GM23338 (cell line): ENCODE measurements at regions not wholly inside any gene's neighbourhood (a gene's known extent, or its start where the extent isn't known, plus 50 kb on each side); places are given as distances from the start of the nearest gene placed in this dataset.

Source experiments
- ATAC-seq: fragments of 200-7000 bp; cut with Tn5 transposase; 3 replicates; pipeline ENCODE4 v1.9.1; 2020
- DNase-seq: peaks from one replicate; pipeline ENCODE4 v3.0.0-alpha.2; 2015; ENCODE audit warnings: low spot score
- H2AFZ ChIP-seq: fragments of 200-600 bp; sonication (generic); 2 replicates; pipeline ENCODE4 v1.8.0; 2016; ENCODE audit warnings: antibody characterized with exemption, mild to moderate bottlenecking, moderate library complexity
- H3F3A ChIP-seq: fragments of 200-600 bp; sonication (generic); replicated peaks from 2 replicates; pipeline ENCODE4 v1.8.0; 2017; ENCODE audit warnings: antibody characterized with exemption, mixed run types, low read depth
- H3K27ac ChIP-seq: fragments of 200-600 bp; sonication (generic); 2 replicates; pipeline ENCODE4 v1.6.1; 2016; ENCODE audit warnings: low read depth
- H3K27me3 ChIP-seq: fragments of 200-600 bp; sonication (generic); 2 replicates; pipeline ENCODE4 v1.8.0; 2016; ENCODE audit warnings: mild to moderate bottlenecking, mixed run types, moderate library complexity; ENCODE audit not compliant: insufficient read depth
- H3K36me3 ChIP-seq: fragments of 200-600 bp; sonication (generic); 2 replicates; pipeline ENCODE4 v1.8.0; 2016; ENCODE audit warnings: mild to moderate bottlenecking; ENCODE audit not compliant: insufficient read depth
- H3K4me1 ChIP-seq: fragments of 200-600 bp; sonication (generic); 2 replicates; pipeline ENCODE4 v1.8.0; 2016; ENCODE audit warnings: mild to moderate bottlenecking, moderate library complexity; ENCODE audit not compliant: insufficient read depth
- H3K4me2 ChIP-seq: fragments of 200-600 bp; sonication (generic); 2 replicates; pipeline ENCODE4 v1.7.1; 2017; ENCODE audit warnings: mixed run types
- H3K4me3 ChIP-seq: fragments of 200-600 bp; sonication (generic); 2 replicates; pipeline ENCODE4 v1.6.1; 2016; ENCODE audit warnings: mixed run types
- H3K79me2 ChIP-seq: fragments of 200-600 bp; sonication (generic); replicated peaks from 2 replicates; pipeline ENCODE4 v1.8.0; 2017; ENCODE audit warnings: mild to moderate bottlenecking; ENCODE audit not compliant: insufficient read depth
- H3K9me2 ChIP-seq: fragments of 200-600 bp; sonication (generic); 2 replicates; pipeline ENCODE4 v1.8.0; 2017; ENCODE audit not compliant: insufficient read depth
- H4K20me1 ChIP-seq: fragments of 200-600 bp; sonication (generic); replicated peaks from 2 replicates; pipeline ENCODE4 v1.8.0; 2017; ENCODE audit warnings: mild to moderate bottlenecking; ENCODE audit not compliant: insufficient read depth
- H3K27ac Mint-ChIP-seq: 2 replicates; pipeline ENCODE4 v1.8.0; 2020; ENCODE audit warnings: inconsistent platforms, mild to moderate bottlenecking, moderate library complexity, mixed read lengths
- H3K27me3 Mint-ChIP-seq: 3 replicates; pipeline ENCODE4 v1.8.0; 2022; ENCODE audit warnings: low read depth, mild to moderate bottlenecking, moderate library complexity, mixed read lengths, inconsistent platforms; ENCODE audit not compliant: insufficient read depth, poor library complexity
- H3K36me3 Mint-ChIP-seq: 3 replicates; pipeline ENCODE4 v1.8.0; 2021; ENCODE audit warnings: low read depth, mild to moderate bottlenecking, inconsistent platforms, moderate library complexity, mixed read lengths
- H3K4me1 Mint-ChIP-seq: 3 replicates; pipeline ENCODE4 v1.8.0; 2020; ENCODE audit warnings: mild to moderate bottlenecking, inconsistent platforms, mixed read lengths
- H3K4me3 Mint-ChIP-seq: 3 replicates; pipeline ENCODE4 v1.8.0; 2021; ENCODE audit warnings: moderate library complexity, mild to moderate bottlenecking, inconsistent platforms, mixed read lengths
- H3K9me3 Mint-ChIP-seq: 3 replicates; pipeline ENCODE4 v1.8.0; 2020; ENCODE audit warnings: moderate library complexity, mild to moderate bottlenecking, inconsistent platforms, mixed read lengths
- CREB1 ChIP-seq: fragments of 250-450 bp; sonication (Bioruptor Pico); IDR thresholded peaks from 2 replicates; pipeline ENCODE4 v1.5.0; 2020; ENCODE audit warnings: low read depth, mild to moderate bottlenecking, moderate library complexity
- CTCF ChIP-seq, 2 experiments: fragments of 200-600 bp in 1 of 2; sonication (generic) in 1 of 2; conservative IDR thresholded peaks; 2 replicates each; pipeline versions ENCODE4 v1.5.1 to v1.6.1; 2016 to 2017; ENCODE audit warnings: antibody characterized with exemption in 2 of 2, low read depth in 2 of 2, mild to moderate bottlenecking in 2 of 2, moderate library complexity in 1 of 2
- EZH2 ChIP-seq: fragments of 200-600 bp; sonication (generic); IDR thresholded peaks from one replicate; pipeline ENCODE4 v1.8.0; 2017; ENCODE audit warnings: antibody characterized with exemption, mild to moderate bottlenecking, low read depth; ENCODE audit not compliant: unreplicated experiment
- EZH2phosphoT487 ChIP-seq: fragments of 200-600 bp; sonication (generic); IDR thresholded peaks from one replicate; pipeline ENCODE4 v1.8.1; 2018; ENCODE audit warnings: antibody characterized with exemption; ENCODE audit not compliant: unreplicated experiment
- JUNB ChIP-seq: IDR thresholded peaks from one replicate; pipeline ENCODE4 v1.6.1; 2016; ENCODE audit warnings: antibody characterized with exemption; ENCODE audit not compliant: unreplicated experiment
- NANOG ChIP-seq: IDR thresholded peaks from 2 replicates; pipeline ENCODE4 v1.6.1; 2016; ENCODE audit warnings: antibody characterized with exemption, borderline replicate concordance
- POLR2AphosphoS5 ChIP-seq: IDR thresholded peaks from 2 replicates; pipeline ENCODE4 v1.6.1; 2016; ENCODE audit warnings: antibody characterized with exemption, low read depth
- REST ChIP-seq: IDR thresholded peaks from one replicate; pipeline ENCODE4 v1.6.1; 2018; ENCODE audit warnings: antibody characterized with exemption; ENCODE audit not compliant: unreplicated experiment
- STAT1 ChIP-seq: IDR thresholded peaks from one replicate; pipeline ENCODE4 v1.6.1; 2016; ENCODE audit warnings: antibody characterized with exemption; ENCODE audit not compliant: unreplicated experiment
- ZNF331 ChIP-seq: fragments of 250-450 bp; sonication (Bioruptor Pico); IDR thresholded peaks from 2 replicates; pipeline ENCODE4 v1.5.0; 2020; ENCODE audit warnings: low read depth, mild to moderate bottlenecking, moderate library complexity
- ZNF462 ChIP-seq: fragments of 250-450 bp; sonication (Bioruptor Pico); IDR thresholded peaks from 2 replicates; pipeline ENCODE4 v1.5.0; 2020; ENCODE audit warnings: mild to moderate bottlenecking, moderate library complexity

GRCh38 chr2:215597577-215597976 is 161.7 kb upstream of the FN1 start:
- peak overlapping the region; percentile 3; the same call in 1 of the 2 replicates for H2AFZ ChIP-seq
- no peaks in the 10 kb centered on the region for H3K36me3 ChIP-seq
- 0 out of 2 replicates have a peak, but pooled peaks cover 4% of the 10 kb centered on the region for H3K4me1 ChIP-seq
- H3K4me3 ChIP-seq = no peak overlapping the region
- no peak overlapping the region for H3K27ac ChIP-seq
- peaks cover 8% of the 10 kb centered on the region; the same call in 1 of the 2 replicates for H3K9me2 ChIP-seq
- Mint-ChIP-seq H3K4me1 (no peaks in the 10 kb centered on the region), H3K9me3 (no peaks in the 10 kb centered on the region), H3K4me3 (no peak overlapping the region), H3K27ac (no peak overlapping the region), H3K36me3 (no peaks in the 10 kb centered on the region), H3K27me3 (no peaks in the 10 kb centered on the region)
- H3K79me2 ChIP-seq = no peaks in the 10 kb centered on the region
- TF ChIP-seq CTCF (conservative IDR thresholded peaks at IDR 0.05; ENCODE audit: low read depth in 2 of 2) (no peak), EZH2 (no peak), JUNB (no peak), EZH2phosphoT487 (no peak), STAT1 (no peak), REST (no peak), ZNF331 (CRISPR knock-in tag) (no peak), CREB1 (no peak)
- no peak overlapping the region for H3K4me2 ChIP-seq
- no peaks in the 10 kb centered on the region for H3K27me3 ChIP-seq
- DNase-seq (no peak), ATAC-seq (no peak)
- no peaks in the 10 kb centered on the region for H3F3A ChIP-seq
- H4K20me1 ChIP-seq = no peaks in the 10 kb centered on the region

- H3K36me3 Mint-ChIP-seq = no peaks in the 10 kb centered on the region
- Histone ChIP-seq H3K27ac (no peak overlapping the region), H3K4me3 (no peak overlapping the region), H3K27me3 (no peaks in the 10 kb centered on the region), H3K4me2 (no peak overlapping the region), H3K36me3 (no peaks in the 10 kb centered on the region), H2AFZ (no peak overlapping the region), H4K20me1 (no peaks in the 10 kb centered on the region), H3F3A (no peaks in the 10 kb centered on the region), H3K9me2 (peaks cover 8% of the 10 kb centered on the region; the same call in 1 of the 2 replicates), H3K79me2 (no peaks in the 10 kb centered on the region), H3K4me1 (0 out of 2 replicates have a peak, but pooled peaks cover 4% of the 10 kb centered on the region)
- H3K4me3 Mint-ChIP-seq = no peak overlapping the region
- DNase-seq (no peak), ATAC-seq (no peak)
- no peaks in the 10 kb centered on the region for H3K27me3 Mint-ChIP-seq
- no peak overlapping the region for H3K27ac Mint-ChIP-seq
- H3K9me3 Mint-ChIP-seq = no peaks in the 10 kb centered on the region
- no peaks in the 10 kb centered on the region for H3K4me1 Mint-ChIP-seq
- TF ChIP-seq POLR2AphosphoS5 (no peak), ZNF462 (CRISPR knock-in tag) (no peak), JUNB (no peak), NANOG (no peak)
Measured at GRCh38 chr2:215594766-215595165, 158.9 kb upstream of the FN1 start.
